ENCODE measurements at regions not wholly inside any gene's neighbourhood (a gene's known extent, or its start where the extent isn't known, plus 50 kb on each side); places are given as distances from the start of the nearest gene placed in this dataset.
A peak's percentile ranks its signal among the peaks of the same experiment; 100 is the strongest.

- Histone ChIP-seq H3K27ac (ENCODE audit: low read length) (no peak overlapping the region), H3K4me1 (ENCODE audit: control insufficient read depth, insufficient read depth, low read length) (no peaks in the 10 kb centered on the region), H3K9me3 (ENCODE audit: control insufficient read depth, insufficient read depth, low read length) (no peaks in the 10 kb centered on the region), H3K27me3 (ENCODE audit: control insufficient read depth, insufficient read depth, low read length) (no peaks in the 10 kb centered on the region), H3K4me3 (ENCODE audit: low read length) (no peak overlapping the region), H3K36me3 (ENCODE audit: control insufficient read depth, insufficient read depth, low read length) (no peaks in the 10 kb centered on the region)
- no peak for ATAC-seq
- intact Hi-C loops (cut with micrococcal nuclease), result no loop called here
- H3K4me3 Mint-ChIP-seq, result no peak overlapping the region
- no peaks in the 10 kb centered on the region for H3K27me3 Mint-ChIP-seq (ENCODE audit: low read depth in 2 of 2)
- H3K27ac Mint-ChIP-seq, result no peak overlapping the region
- H3K4me1 Mint-ChIP-seq, result no peaks in the 10 kb centered on the region
- H3K36me3 Mint-ChIP-seq, result no peaks in the 10 kb centered on the region
- TF ChIP-seq, protein P1, sequence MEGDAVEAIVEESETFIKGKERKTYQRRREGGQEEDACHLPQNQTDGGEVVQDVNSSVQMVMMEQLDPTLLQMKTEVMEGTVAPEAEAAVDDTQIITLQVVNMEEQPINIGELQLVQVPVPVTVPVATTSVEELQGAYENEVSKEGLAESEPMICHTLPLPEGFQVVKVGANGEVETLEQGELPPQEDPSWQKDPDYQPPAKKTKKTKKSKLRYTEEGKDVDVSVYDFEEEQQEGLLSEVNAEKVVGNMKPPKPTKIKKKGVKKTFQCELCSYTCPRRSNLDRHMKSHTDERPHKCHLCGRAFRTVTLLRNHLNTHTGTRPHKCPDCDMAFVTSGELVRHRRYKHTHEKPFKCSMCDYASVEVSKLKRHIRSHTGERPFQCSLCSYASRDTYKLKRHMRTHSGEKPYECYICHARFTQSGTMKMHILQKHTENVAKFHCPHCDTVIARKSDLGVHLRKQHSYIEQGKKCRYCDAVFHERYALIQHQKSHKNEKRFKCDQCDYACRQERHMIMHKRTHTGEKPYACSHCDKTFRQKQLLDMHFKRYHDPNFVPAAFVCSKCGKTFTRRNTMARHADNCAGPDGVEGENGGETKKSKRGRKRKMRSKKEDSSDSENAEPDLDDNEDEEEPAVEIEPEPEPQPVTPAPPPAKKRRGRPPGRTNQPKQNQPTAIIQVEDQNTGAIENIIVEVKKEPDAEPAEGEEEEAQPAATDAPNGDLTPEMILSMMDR (IDR thresholded peaks at IDR 0.05), result no peak
- peaks cover 0 to 3% of the 10 kb centered on the region in 2 donors for H3K9me3 Mint-ChIP-seq
- no CpG with 5 or more reads among the region's 2 CpGs for WGBS (ENCODE audit: insufficient coverage)
- no peak for DNase-seq
Observed at GRCh38 chr3:104594491-104594890, 772.2 kb upstream of the ALCAM start.

- Mint-ChIP-seq H3K27ac (no peak overlapping the region), H3K27me3 (ENCODE audit: low read depth in 2 of 2) (no peaks in the 10 kb centered on the region), H3K36me3 (no peaks in the 10 kb centered on the region), H3K4me3 (no peak overlapping the region), H3K9me3 (peaks cover 0 to 3% of the 10 kb centered on the region in 2 donors), H3K4me1 (no peaks in the 10 kb centered on the region)
- Histone ChIP-seq H3K36me3 (ENCODE audit: control insufficient read depth, insufficient read depth, low read length) (no peaks in the 10 kb centered on the region), H3K27me3 (ENCODE audit: control insufficient read depth, insufficient read depth, low read length) (no peaks in the 10 kb centered on the region), H3K4me1 (ENCODE audit: control insufficient read depth, insufficient read depth, low read length) (no peaks in the 10 kb centered on the region), H3K27ac (ENCODE audit: low read length) (no peak overlapping the region), H3K4me3 (ENCODE audit: low read length) (no peak overlapping the region), H3K9me3 (ENCODE audit: control insufficient read depth, insufficient read depth, low read length) (no peaks in the 10 kb centered on the region)
- 100% methylated on average over 1 of the region's 2 CpGs for WGBS (ENCODE audit: insufficient coverage)
- DNase-seq, result no peak
- no peak for ATAC-seq
- intact Hi-C loops (cut with micrococcal nuclease), result no loop called here
- TF ChIP-seq, protein P1 (IDR thresholded peaks at IDR 0.05), result no peak
Observed at GRCh38 chr3:104596054-104596453, 770.7 kb upstream of the ALCAM start.

GRCh38 chr3:104596551-104596950 lies 770.2 kb upstream of the ALCAM start:
- Histone ChIP-seq H3K36me3 (ENCODE audit: control insufficient read depth, insufficient read depth, low read length) (no peaks in the 10 kb centered on the region), H3K4me3 (ENCODE audit: low read length) (no peak overlapping the region), H3K27ac (ENCODE audit: low read length) (no peak overlapping the region), H3K27me3 (ENCODE audit: control insufficient read depth, insufficient read depth, low read length) (no peaks in the 10 kb centered on the region), H3K9me3 (ENCODE audit: control insufficient read depth, insufficient read depth, low read length) (no peaks in the 10 kb centered on the region), H3K4me1 (ENCODE audit: control insufficient read depth, insufficient read depth, low read length) (no peaks in the 10 kb centered on the region)
- no peaks in the 10 kb centered on the region for H3K27me3 Mint-ChIP-seq (ENCODE audit: low read depth in 2 of 2)
- peaks cover 0 to 4% of the 10 kb centered on the region in 2 donors for H3K9me3 Mint-ChIP-seq
- peak in 1 of 2 donors; percentile 53 for DNase-seq
- no peak for ATAC-seq
- no peak overlapping the region for H3K27ac Mint-ChIP-seq
- intact Hi-C loops (cut with micrococcal nuclease), result no loop called here
- H3K36me3 Mint-ChIP-seq, result no peaks in the 10 kb centered on the region
- H3K4me3 Mint-ChIP-seq, result no peak overlapping the region
- H3K4me1 Mint-ChIP-seq, result no peaks in the 10 kb centered on the region
- TF ChIP-seq, protein P1 (IDR thresholded peaks at IDR 0.05), result no peak
- 15% methylated on average over 2 of the region's 2 CpGs for WGBS (ENCODE audit: insufficient coverage)

GRCh38 chr3:104598848-104599511 lies 767.7 kb upstream of the ALCAM start:
- no peaks in the 10 kb centered on the region for H3K36me3 Mint-ChIP-seq
- H3K4me3 Mint-ChIP-seq, result no peak overlapping the region
- TF ChIP-seq, protein P1 (IDR thresholded peaks at IDR 0.05), result no peak
- Histone ChIP-seq H3K9me3 (ENCODE audit: control insufficient read depth, insufficient read depth, low read length) (no peaks in the 10 kb centered on the region), H3K27ac (ENCODE audit: low read length) (no peak overlapping the region), H3K4me3 (ENCODE audit: low read length) (no peak overlapping the region), H3K36me3 (ENCODE audit: control insufficient read depth, insufficient read depth, low read length) (no peaks in the 10 kb centered on the region), H3K4me1 (ENCODE audit: control insufficient read depth, insufficient read depth, low read length) (no peaks in the 10 kb centered on the region), H3K27me3 (ENCODE audit: control insufficient read depth, insufficient read depth, low read length) (no peaks in the 10 kb centered on the region)
- DNase-seq, result no peak
- no peak for ATAC-seq
- WGBS (ENCODE audit: insufficient coverage), result 84% methylated on average over 5 of the region's 6 CpGs
- intact Hi-C loops (cut with micrococcal nuclease), result no loop called here
- no peak overlapping the region for H3K27ac Mint-ChIP-seq
- no peaks in the 10 kb centered on the region for H3K27me3 Mint-ChIP-seq (ENCODE audit: low read depth in 2 of 2)
- H3K4me1 Mint-ChIP-seq, result no peaks in the 10 kb centered on the region
- peaks cover 0 to 2% of the 10 kb centered on the region in 2 donors for H3K9me3 Mint-ChIP-seq
